ENCODE measurements at regions not wholly inside any gene's neighbourhood (a gene's known extent, or its start where the extent isn't known, plus 50 kb on each side); places are given as distances from the start of the nearest gene placed in this dataset.

DNA sequence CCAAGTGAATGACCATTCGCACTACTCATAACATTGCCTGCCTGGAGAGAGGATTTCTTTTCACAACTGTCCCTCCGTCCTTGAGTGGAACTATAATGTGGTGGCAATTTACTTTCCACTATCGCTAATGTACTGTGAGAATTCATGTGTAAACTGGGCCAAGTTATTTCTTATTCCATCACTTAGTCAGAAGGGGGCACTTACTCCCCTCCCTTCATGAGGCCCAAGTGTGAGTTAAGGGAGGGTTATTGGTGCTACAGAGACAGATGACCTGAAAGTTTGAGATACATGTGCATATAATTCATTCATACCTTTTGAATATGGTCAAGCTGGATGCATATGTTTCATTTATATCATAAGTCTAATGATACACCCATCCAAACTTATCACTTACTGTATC lies 65.2 kb upstream of the LOC128125822 start:
- TF ChIP-seq POLR2A (IDR thresholded peaks at IDR 0.05): no peak
- TF ChIP-seq, protein P1, sequence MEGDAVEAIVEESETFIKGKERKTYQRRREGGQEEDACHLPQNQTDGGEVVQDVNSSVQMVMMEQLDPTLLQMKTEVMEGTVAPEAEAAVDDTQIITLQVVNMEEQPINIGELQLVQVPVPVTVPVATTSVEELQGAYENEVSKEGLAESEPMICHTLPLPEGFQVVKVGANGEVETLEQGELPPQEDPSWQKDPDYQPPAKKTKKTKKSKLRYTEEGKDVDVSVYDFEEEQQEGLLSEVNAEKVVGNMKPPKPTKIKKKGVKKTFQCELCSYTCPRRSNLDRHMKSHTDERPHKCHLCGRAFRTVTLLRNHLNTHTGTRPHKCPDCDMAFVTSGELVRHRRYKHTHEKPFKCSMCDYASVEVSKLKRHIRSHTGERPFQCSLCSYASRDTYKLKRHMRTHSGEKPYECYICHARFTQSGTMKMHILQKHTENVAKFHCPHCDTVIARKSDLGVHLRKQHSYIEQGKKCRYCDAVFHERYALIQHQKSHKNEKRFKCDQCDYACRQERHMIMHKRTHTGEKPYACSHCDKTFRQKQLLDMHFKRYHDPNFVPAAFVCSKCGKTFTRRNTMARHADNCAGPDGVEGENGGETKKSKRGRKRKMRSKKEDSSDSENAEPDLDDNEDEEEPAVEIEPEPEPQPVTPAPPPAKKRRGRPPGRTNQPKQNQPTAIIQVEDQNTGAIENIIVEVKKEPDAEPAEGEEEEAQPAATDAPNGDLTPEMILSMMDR (IDR thresholded peaks at IDR 0.05): no peak

Measured in Peyer's patch (tissue), 4 donors.